ENCODE measurements at regions not wholly inside any gene's neighbourhood (a gene's known extent, or its start where the extent isn't known, plus 50 kb on each side); places are given as distances from the start of the nearest gene placed in this dataset.

GRCh38 chr5:158267228-158267627 is 408.3 kb upstream of the CLINT1 start:
- TF ChIP-seq CTCF (IDR thresholded peaks at IDR 0.05): no peak
- TF ChIP-seq POLR2A (IDR thresholded peaks at IDR 0.05): no peak
- TF ChIP-seq POLR2AphosphoS5 (IDR thresholded peaks at IDR 0.05): no peak
